Hepatic stellate cell (primary cell): ENCODE measurements at regions not wholly inside any gene's neighbourhood (a gene's known extent, or its start where the extent isn't known, plus 50 kb on each side); places are given as distances from the start of the nearest gene placed in this dataset.

Experiments
- DNase-seq: peaks from one replicate; pipeline ENCODE4 v3.0.0; 2011; ENCODE audit warnings: low spot score

DNA sequence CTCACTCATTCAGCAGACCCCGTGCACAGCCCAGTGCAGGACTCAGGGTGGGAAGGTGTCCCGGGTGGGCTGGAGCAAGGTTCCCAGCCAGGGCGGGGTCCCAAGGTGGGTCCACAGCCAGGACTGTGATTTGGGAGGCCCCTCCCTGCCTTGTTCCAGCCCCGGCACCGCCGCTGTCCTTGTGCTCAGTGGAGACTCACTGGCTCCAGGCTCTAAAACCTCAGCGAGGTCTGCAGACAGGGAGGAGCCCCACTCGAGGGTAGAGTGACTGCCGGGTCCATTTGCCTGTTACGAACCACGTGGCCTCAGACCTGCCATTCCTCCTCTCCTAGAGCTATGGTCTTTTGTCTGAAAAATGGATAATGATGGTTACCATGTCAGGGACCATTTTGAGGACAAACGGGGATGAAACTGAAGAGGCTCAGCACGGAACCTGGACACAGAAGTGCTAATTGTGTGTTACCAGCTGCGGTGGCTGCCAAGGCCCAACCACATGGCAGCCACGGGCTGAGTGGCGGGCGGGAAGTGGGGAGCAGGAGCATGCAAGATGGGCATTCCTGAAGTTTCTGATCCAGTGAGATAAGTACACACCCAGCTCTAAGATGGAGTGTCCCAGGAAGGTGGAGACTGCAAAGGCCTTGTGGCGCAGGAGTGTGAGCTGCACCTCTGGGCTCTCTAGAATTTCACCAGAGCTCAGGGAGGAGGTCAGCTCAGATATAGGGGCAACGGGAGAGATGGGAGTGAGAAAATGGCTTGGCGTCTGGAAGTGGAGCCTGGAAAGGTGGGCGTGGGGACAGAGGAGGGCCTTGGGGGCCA is 317.6 kb downstream of the SEC14L1 start:
- DNase-seq: no peak

DNA sequence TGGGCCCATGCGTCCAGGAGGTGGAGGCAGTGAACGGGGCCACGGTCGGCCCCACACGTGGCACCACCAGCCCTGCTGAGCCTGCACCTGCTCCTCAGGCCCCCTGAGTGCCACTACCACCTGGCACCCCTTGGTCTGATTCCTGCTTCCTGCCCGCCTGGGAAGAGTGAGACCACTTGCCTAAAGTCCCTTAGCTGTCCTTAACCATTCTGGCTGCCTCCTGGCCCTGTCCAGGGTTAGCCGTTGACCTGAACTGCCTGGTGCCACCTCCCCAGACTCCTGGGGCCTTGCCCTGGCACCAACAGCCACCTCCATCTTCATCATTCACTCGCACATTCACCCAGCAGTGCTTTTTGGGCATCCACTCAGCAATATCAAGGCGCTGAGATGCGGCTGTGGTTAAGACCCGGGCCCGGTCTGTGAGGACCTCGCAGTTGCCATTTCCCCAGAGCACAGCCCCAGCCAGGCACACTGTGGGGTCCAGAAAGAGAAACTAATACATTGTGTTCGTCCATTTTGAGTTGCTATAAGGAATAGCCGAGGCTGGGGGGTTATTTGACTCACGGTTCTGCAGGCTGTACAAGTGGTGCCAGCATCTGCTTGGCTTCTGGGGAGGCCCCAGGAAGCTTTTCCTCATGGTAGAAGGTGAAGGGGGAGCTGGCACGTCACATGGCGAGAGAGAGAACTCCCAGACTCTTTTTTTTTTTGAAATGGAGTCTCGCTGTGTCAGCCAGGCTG is 318.4 kb downstream of the SEC14L1 start:
- DNase-seq: no peak

DNA sequence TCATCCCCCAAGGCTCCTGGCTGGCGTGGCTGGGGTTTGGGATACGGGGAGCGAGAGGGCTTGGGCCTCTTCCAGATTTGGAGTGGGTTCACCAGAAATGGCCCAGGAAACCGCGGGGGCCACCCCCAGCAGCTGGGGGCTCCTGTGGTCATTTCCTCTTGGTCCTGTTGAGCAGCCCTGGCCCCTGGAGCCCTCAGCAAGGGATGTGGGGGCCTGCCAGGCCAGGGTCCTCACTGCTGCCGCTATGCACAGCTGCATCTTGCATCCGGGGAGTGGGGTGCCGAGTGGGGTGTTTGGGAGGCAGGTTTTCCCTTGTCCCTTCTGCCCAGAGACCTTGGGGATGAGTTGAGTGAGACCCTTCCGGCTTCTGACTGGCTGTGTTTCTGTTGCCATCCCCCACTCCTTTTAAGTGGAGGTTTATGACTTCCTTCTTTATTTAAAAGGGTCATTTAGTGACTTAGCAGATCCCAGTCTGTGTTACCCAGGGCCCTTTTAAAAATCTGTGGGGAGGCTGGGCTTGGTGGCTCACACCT is 319.8 kb downstream of the SEC14L1 start:
- DNase-seq: no peak

DNA sequence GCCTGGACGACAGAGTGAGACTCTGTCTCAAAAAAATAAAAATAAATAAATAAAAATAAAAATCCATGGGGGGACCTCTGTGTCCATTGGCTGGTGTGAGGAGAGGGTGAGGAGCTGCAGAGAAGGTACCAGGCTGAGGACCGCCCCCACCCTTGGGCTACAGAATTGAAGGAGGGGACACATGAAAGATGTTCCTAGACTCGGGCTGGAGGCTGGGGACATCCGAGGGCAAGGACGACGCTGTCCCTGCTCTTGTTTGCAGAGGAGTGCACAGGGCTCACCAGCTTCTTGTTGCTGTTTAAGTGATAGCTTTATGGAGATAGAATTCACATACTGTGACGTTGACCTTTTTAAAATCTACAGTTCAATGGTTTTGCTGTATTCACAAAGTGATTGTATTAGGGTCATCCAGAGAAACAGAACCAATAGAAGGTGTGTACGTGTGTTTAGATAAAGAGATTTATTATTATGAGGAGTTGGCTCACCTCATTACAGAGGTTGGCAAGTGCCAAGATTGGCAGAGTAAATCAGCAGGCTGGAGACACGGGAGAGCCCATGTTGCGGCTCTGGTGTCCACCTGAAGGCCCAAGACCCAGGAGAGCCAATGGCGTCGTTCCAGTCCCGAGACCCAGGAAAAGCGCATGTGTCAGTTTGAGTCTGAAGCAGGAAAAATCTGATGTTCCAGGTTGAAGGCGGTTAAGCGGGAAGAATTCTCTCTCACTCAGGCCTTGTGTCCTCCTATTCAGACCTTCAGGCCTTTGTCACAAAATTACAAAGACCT is 320.7 kb downstream of the SEC14L1 start:
- no peak for DNase-seq

DNA sequence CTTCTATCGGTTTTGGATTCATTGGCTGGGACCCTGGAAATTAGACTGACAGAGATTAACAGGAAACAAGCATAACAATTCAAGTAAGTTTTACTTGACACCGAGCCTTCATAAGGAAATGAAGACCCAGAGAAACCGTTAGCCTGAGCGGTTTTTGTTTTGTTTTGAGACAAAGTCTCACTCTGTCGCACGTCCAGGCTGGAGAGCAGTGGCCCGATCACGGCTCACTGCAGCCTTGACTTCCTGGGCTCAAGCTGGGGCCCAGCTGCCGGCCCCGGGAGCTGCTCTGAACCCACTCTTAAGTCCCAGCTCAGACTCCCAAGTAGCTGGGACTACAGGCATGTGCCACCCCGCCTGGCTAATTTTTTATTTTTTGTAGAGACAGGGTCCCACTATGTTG is 321.3 kb downstream of the SEC14L1 start:
- no peak for DNase-seq

DNA sequence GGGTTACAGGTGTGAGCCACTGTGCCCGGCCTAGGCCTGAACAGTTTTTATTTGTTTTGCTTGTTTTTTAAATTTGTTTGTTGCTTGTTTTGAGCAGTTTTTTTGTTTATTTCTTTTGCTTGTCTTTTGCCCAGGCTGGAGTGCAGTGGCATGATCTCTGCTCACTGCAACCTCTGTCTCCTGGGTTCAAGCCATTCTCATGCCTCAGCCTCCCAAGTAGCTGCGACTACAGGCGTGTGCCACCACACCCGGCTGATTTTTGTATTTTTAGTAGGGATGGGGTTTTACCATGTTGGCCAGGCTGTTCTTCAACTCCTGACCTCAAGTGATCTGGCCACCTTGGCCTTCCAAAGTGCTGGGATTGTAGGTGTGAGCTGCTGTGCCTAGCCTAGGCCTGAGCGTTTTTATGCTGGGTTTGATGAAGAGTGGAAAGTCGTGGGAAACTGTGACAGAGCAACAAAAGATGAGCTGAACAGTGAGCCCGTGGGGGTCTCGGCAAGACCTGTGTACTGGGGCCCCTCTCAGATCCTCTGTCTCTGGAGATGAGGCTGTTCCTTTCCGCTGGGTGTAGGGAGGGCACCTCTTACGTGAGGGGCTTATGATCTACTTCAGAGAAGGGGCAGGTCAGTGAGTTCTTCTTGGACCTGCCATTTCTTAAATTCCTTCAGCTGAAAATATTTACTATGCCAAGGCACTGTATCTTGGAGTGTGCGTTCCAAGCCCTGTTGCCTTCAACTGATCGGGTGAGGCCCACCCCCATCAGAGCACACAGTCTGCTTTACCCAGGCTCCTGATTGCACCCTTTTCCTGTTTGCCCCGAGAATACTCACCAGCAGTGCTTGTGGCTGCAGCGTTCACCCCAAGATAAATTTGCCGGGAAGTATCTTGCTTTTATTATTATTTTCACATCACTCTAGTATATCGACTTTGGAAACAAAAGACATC is 322.1 kb downstream of the SEC14L1 start:
- no peak for DNase-seq

DNA sequence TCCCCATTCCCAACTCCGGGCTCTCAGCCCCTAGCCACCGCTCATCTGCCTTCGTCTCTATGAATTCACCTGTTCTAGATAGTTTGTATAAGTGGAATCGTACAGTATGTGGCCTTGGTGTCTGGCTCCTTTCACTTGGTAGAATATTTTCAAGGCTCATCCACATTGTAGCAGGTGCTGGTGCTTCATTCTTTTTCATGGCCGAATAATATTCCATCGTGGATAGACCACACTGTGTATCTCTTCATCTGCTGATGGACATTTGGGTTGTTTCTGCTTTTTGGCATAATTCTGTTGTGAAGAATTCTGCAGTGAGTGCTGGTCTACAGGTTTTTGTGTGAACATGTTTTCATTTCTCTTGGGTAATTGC is 324.2 kb downstream of the SEC14L1 start:
- no peak for DNase-seq

DNA sequence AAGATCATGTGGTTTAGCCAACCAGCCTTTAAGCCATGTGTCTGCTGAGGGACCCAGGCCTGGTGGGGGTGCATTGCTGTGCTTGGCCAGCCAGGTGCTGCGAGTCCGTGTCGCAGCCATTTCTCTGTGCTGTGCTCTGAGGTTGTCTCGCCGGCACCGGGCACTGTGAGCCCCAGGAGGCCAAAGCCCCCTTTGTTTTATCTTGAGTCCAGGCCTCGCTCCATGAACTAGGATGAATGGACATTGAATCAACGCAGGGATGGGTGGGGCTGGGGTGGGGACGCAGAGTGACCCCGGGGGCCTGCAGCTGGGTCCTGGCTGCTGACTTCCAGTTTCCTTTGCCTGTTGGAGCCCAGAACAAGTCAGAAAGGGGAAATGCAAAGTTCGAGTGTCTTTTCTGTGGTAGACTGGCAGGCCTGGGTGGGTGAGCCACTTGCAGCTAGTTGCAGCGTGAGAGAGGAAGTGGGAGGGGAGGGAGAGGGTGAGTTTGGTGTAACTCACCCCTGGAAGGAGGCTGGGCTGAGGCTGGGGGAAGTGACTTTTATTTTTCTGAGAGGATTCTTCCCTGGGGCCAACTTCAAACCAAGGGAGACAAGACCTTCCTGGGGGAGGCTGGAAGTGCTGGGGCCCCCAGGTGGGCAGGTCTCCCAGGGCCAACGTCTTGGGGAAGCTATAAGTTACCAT is 324.7 kb downstream of the SEC14L1 start:
- DNase-seq: peak; percentile 89

DNA sequence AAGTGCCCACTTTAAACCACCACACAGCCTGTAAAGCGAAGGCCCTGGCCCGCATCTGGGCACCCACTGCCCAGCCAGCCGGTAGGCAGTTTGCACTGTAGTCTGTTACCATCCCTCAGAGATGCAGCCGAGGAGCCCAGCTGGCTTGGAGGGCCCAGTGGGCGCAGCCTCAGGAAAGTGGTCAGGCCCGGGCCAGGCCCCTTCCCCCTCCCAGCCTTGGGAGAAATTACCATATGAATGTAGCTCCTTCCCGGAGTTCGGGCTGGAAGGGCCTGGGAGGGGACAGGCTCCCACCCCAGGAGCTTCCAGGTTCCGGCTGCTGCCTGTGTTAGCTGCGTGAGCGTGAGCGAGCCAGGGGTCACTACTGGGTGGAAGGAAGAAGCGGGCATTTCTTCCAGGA is 325.4 kb downstream of the SEC14L1 start:
- DNase-seq: no peak

DNA sequence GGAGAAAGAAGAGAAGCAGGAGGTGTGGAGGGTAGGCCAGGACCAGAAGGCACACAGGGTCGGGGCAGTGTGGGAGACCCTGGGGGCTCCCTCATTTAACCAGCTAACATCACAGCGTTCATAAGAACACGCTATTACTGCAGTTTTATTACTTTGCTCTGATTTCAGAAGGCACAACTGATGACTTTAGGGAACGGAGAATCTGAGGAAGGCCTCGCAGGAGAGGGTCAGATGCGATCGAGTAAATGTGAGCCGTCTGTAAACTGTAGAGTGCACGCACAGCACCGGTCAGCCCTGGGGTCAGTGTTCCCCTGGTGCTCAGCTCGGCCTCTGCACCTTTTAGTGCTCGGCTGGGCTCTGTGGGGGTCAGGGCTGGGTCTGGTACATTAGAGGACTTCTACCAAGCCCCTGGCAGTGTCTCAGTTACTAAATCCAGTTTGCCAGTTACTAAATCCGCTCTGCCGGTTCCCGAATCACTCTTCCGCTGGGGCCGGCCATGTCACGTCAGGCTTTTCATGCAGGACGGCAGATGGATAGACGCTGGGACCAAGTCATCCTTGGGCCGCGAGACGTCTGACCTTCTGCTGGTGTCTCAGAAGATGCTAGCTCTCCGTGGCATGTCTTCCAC is 325.9 kb downstream of the SEC14L1 start:
- DNase-seq: no peak

DNA sequence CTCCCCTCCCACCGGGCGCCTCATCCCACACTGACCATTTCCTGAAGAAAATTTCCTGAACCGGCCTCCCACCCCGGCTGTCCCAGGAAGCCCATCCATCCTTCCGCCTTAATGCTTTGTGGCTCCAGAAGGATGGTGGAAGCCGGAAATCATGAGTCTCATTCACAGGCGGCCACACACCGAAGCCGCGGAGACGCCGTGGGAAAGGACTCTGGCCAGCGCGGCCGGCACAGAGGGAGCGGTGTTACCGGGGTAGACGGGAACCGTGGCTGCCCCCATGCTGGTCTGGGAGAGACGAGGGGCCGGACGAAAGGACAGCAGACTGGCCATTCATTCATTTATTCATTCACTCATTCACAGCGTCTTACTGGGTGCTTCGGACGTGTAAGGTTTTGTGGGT is 326.8 kb downstream of the SEC14L1 start:
- DNase-seq: no peak

DNA sequence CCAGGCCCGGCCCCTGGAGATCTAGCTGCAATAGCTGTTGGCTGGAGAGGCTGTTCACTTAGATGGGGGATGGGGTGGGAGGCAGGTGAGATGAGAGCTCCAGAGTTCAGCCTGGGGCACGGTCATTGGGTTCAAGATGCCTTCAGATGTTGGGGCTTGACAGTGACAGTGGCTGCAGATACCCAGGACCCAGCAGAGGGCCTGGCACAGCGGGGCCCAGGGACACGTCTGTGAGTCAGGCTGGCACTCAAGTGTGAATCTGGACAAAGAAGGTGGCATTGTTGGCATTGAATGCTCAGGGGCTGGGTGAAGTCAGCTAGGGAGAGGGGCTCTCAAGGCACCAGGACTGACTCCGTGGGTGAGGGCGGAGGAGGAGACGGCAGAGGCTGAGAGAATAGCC is 328.1 kb downstream of the SEC14L1 start:
- DNase-seq: no peak

DNA sequence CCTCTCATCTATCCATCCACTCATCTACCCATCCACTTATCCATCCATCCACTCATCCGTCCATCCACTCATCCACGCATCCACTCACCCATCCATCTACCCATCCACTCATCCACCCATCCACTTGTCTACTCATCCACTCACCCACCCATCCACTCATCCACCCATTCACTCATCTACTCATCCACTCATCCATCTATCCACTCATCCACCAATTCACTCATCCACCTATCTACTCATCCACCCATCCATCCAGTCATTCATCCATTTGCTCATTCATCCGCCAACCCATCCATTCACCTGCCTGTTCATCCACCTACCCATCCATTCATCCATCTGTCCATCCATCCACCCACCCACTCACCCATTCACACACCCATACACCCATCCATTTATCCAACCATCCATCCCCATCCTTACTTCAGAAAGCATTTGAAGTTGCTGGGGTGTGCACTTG is 329.6 kb downstream of the SEC14L1 start:
- no peak for DNase-seq

DNA sequence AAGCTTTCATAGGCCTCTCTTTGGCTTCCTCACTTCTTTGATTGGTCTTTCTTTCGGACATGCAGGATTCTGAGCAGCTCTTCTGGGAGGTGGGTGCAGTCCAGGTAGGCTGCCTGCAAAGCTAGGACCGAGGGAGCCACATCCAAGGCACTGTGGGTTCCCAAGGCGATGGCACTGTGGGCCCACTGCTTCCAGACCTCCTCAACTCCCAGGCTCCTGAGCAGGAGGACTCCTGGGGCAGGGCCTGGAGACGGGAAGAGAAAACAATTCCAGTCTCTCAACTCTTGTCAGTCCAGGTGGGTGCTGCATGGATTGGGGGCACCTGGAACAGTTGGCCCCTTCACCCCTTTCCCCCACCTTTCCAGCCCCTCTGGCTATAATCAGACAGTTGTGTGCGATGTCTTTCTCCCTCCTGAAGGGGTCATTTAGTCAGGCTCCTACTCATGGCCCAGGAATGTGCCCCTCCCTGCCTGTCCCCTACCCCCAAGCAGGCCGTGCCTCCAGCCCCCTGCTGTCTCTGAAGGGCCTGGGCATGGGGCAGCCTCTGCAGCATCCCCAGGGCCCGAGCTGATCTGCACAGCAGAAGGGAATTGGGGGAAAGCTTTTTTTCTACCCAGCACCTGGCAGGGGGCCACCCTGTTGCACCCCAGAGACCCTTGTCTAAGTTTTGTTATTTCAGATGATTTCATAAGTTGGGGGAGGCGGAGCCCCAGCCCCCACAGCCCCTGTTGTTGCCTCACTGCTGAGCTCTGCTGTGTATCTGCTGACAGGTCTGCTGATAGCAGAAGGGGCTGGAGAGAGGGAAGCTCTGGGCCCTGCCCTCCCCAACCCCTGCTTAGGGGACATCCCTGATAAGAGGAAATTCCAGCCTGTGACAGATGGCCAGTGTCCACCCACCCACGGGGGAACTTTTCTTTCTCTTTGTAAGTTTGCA is 330.3 kb downstream of the SEC14L1 start:
- DNase-seq: no peak

DNA sequence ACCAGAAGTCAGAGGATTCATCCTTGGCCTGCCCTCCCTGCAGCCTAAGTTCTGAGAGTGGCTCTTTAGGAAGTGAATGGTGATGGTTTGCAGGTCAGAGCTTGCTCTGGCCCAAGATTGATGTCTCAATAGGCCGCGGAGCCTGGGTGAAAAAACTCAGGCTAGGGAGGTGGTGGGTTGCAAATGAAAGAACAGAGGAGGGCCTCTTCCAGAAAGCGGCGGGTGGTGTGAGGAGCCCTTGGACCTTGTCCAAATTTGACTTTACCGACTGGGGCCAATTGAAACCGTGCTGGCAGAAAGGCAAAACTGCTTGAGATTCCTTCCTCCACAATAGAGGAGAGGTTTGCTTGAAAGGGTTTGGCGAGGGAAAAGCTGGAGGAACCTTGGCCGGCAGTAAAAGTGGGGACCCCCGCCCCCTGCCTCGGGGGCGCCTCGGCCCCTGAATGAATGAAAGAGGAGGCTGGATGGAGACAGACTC is 331.3 kb downstream of the SEC14L1 start:
- no peak for DNase-seq

DNA sequence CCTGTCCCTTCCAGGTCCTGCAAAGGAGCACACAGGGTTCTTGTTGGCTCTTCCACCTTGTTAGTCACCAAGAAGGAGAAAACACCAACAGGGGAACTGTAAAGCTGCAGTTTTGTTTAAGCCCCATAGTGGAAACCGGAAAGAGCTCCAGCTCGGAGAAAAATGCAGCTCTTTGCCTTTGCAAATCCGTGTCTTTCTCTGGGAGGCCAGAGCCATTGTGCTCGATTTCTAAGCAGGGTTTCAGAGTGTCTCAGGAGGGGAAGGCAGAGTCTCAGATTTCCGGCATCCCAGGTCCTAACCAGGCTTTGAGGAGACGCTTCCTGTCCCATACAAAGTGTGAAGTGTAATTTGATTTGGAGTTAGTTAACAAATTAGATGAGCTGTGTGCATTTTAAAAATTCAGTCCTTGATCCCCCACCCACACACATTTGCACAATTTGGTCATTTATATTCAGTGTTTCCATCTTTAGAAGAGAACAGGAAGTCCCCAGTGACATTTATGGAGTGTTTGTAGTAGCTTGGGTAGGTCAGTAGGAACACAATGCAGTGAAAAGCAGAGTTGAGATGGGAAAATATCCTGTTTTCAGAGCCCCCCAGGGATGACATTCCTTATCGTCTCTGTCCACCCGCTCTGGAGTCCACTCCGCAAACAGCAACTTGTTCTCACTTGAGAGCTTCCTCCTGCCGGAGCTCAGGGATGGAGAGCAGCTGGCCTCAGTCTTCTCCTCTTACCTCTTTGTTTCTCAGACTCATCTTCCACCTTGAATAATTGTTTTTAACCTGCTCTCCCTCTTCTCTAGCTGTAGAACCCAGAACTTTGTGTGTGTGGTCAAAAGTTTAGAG is 331.9 kb downstream of the SEC14L1 start:
- no peak for DNase-seq

DNA sequence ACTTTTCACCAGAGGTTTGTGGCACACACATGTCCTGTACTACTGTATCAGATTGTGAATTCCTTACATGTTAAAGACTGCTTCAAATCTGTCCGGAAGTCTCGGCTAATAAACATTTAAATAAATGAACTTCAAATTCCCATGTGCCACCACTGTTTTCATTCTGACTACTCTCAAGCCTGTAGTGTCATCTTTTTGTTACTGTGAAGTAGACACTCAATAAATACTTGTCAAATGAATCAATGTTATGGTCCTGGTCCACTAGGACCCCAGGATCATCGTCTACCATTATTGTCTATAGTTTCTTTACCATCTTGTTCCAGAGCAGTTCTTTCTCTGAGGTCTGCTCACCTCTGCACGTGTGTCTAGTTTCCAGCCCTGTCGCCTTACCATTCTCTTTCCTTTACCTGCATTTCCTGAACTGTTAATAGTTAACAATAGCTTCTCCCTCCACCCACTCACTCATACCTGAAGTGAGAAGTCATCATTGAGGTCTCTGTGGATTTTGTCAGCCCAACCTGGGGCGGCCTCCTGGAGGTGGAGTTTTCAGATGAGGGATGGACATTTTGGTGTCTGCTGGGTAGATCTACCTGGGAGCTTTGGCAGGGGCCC is 333.0 kb downstream of the SEC14L1 start:
- no peak for DNase-seq
